NCI-H1105 treated with DMSO at 0.1 percent for 48 hours (cell line): ENCODE measurements at regions not wholly inside any gene's neighbourhood (a gene's known extent, or its start where the extent isn't known, plus 50 kb on each side); places are given as distances from the start of the nearest gene placed in this dataset.

Source experiments
- DNase-seq: peaks from one replicate; lab custom pipeline; 2025; lab: John Stamatoyannopoulos, UW

DNA sequence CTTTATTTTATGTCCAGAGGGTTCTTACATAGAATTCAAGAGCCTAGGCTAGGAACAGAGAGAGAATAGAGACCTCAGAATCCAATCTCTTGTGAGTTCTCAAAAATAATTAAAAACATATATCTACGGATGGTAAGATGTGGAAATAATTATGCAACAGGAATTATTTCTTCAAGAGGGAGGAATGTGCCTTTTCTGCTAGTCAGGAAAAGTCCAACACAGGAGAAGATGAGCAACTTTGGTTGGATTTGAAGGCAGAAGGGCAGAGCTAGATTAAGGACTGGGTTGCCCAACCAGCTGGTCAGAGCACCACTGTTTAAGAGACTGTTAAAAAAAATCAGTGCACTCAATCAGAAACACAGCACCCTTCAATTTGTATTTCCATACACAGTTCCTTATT lies 365.5 kb downstream of the ETNK1 start:
- DNase-seq = no peak

DNA sequence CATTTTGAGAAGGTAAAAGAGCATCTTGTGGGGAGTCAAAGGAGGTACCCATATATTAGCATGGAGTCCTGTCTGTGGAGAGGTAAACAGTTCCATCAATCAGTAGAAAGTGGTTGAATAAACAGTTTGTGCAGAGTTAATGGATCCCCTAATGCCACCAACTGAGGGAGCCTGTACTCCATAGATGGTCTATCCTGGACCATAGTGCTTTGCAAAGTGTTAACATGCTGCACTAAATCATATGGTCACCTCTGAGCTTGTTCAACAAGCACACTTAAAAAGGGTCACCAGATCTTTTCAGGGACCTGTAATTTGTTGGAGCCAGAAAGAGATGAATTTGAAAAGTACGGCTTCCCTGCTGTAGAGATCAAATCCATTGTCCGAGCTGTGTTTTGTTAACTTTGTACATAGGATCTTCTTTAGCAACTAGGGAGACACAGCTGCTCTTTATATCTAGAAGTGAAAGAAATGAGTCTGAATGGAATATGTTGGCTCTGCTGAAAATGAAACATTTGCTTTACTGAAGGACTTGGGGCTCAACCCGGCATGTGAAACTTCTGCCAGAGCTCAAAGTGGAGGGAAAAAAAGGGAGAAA lies 366.4 kb downstream of the ETNK1 start:
- no peak for DNase-seq

DNA sequence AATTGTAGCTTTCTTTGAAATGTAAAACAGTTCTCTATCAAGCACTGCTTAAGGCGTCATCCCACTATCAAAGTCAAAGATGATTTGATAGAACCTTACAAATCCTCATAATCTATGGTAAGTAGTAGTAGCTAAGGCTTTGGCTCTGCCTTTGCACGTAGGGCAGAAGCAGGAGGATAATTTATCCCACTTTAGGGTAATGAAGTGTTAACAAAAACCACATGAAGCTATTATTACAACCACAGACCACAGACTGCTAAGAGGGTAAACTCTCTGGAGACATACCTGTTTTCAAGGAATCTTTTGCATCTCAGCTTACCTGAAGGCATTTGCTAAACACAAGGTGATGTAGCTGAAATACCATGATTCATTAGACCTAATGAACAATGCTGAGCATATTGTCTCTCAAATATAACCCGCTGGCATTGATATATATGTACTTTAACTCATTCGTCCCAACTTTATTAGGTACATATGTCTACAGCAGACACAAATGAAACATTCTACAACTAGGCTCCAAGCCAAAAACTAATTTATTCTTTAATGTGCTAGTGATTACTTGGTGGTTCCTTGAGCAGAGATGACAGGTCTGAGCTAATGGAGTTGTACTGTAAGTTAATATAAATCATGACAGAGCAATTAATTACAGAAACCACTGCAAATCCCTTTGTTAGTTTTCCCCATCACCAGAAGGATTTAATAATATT lies 368.8 kb downstream of the ETNK1 start:
- DNase-seq = peak; percentile 34

DNA sequence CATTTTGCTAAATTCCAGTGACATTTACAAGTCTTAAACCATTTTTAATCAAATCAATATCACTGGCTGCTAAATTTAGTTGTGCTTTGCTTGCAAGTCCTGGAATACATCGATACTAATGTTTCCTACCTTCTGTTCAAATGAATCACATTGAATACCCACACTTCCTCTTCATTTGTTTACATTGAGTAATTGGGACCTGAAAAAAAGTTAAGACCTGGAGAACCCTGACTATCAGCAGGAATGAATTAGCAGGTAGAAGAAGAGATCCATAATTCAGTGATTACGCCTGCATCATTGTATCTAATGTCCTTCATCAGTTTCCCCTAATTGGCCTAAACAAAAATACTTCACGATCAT lies 369.3 kb downstream of the ETNK1 start:
- no peak for DNase-seq

DNA sequence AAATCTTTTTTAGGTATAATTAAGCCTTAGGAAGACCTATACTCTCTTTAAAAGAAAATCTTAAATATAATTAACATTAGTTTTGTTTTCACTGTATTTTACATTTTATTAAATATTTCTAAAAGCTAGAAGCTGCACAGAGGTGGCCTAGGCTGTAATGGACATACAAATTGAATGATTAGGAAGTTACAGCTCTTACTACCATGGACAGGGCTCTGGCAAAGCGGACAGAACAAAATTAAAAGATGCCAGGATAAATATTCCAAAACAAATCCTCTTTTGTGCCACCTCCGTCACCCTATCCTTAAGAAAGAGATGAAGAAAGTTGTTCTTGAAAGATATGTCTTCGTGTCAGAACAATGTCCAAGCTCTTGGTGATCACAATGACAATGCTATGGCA lies 376.5 kb downstream of the ETNK1 start:
- no peak for DNase-seq

DNA sequence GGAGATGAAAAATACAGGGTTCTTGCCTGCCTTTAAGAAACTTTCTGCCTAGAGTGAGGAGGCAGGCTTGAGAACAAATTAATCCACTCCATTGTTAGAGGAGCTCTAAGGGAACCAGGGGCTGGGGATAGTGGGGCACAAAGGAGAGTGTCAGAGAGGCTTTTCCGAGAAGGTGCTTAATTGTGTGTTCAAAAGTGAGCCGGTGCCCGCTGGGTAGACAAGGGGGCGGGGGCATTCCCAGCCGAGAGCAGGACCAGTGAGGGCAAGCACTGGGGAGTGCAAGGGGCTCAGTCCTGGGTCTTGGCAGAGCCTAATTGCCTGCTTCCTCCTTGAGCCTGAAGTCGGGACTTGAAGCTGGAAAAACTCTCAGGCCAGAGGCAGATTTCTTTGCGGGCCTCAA lies 377.4 kb downstream of the ETNK1 start:
- DNase-seq = no peak

DNA sequence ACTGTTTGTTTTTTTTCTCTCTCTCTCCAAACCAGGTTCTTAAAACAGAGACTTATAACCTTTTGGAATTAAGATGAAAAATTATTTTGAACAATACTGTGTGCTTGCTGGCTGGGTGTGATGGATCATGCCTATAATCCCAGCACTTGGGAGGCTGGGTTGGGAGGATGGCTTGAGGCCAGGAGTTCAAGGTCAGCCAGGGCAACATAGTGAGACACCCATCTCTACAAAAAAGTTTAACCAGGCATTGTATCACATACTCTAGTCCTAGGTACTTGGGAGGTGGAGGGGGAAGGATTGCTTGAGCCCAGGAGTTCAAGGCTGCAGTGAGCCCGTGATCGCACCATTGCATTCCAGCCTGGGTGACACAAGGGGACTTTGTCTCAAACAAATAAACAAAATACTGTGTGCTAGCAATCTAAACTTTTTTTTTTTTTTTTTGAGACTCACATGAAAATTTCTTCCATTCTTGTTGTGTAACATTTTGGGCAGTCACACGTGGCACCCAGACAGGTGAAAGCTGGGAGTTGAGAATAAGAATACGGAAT lies 379.6 kb downstream of the ETNK1 start:
- no peak for DNase-seq

DNA sequence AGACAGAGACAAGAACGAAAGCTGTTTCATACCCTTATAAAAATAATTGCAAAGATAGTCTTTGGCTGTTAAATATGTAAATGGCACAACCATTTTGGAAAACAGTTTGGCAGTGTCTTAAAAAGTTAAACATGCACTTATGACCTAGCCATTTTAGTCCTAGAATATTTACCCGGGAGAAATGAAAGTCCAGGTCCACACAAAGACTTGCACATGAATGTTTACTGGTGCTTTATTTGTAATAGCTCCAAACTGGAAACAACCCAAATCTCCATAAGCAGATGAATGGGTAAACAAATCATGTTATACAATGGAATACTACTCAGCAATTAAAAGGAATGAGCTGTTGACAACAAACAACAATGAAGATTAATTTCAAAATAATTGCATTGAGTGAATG lies 380.4 kb downstream of the ETNK1 start:
- DNase-seq = no peak

DNA sequence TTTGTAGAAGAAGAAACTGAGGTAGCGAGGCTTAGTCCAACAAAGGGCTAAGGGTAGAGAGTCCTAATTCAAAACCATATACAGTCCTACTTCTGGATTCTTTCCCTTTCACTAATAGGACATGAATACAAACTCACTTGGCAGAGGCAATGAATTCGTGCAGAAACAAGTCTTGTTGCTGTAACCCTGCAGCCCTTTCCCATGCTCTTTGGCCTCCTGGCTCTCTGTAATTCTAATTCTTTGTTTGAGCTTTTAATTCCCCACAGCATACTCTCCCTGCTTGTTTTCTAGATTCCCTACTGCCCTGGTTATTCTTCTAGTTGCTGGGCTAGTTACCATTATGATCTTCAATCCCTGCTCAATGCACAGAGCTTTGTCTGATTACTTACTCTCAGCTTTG lies 381.4 kb downstream of the ETNK1 start:
- no peak for DNase-seq

DNA sequence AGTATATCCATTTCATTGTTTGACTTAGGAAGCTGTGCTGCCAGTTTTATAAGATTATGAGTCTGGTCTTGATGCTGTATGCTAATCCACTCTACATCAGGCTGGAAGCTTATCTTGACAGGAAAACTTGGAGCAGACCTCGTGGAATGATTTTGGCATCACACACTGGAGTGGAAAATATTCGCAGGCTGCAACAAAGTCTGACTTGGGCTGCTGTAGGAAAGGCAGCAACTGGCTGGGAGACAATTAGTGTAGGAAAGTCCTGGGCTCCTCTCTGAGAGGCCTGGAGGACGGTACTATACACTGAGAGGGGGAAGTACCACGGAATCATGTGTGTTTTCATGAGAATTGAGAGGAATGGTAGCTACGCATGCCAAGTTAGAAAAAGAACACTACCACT lies 383.7 kb downstream of the ETNK1 start:
- DNase-seq = no peak

DNA sequence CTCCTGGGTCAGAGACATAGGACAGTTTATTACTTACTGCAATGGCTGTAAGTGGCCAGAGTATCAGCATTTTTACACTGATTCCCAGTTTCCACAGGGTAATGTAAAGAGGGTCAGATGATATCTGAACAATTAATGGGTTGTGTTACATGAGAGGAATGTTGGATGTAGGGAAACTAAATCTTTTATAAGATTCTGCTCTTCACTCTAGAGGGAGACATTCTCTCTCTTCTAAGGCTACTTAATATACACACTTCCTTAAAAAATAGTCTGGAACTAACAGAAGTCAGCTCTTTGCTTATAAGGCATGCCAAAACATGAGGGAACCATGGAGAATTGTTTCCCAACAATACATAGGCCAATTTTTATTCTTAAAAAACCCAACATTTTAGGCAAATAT lies 389.8 kb downstream of the ETNK1 start:
- DNase-seq = no peak

DNA sequence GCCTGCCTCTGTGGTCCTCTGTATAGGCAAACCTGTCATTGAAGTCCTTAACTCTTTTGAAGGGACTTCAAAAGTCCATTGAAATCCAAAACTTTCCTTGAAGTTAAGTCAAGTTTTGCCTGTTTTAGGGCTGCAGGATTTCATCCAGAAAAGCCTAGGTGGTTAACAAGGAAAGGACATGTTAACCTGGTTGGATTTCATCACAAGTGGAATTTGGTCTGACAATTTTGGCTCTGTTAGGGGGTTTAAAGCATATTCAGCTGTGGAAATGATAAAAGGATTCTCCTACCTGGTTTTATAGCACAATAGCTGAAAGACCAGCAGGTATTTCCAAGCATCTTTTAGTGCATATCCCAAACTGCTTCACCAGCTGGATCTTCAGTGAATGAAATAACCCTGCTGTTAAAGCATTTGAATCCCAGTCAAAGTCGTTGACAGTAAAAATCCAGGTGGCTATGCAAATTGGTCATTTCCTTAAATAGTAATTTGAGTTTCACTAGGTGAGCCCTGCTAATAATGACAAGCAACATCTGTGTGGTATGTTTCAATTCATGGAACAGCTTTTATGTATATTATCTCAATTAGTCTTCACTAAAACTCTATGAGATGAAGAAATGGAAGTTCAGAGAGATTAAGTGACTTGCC lies 400.5 kb downstream of the ETNK1 start:
- DNase-seq = no peak

DNA sequence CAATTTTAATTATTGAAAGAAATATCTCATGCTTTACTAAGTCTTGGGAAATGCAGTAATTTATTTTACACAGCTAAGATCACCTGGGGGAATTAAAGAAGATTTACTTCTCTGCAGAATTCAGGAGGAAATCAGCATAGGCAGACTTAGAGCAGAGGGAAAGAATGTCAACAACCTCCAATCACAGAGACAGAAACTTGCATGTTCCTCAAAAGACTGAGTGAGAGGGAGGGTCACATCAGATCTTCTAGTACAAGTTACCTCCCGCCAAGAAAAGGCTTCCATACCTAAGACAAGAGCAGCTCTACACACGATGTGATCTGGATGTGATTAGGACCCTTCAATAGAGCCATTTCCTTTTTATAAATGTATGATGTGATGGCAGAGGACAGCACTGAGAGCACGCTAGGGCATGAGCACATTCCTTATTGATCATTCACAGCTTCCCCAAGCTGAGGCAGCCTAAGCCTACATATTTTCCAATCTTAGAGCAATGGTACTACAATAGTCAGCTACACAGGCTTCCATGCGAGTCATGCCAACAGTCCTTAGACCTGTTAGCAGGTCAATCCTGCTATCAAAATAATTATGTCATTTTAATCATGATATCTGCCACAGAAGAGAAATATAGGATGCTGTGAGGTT lies 403.3 kb downstream of the ETNK1 start:
- no peak for DNase-seq

DNA sequence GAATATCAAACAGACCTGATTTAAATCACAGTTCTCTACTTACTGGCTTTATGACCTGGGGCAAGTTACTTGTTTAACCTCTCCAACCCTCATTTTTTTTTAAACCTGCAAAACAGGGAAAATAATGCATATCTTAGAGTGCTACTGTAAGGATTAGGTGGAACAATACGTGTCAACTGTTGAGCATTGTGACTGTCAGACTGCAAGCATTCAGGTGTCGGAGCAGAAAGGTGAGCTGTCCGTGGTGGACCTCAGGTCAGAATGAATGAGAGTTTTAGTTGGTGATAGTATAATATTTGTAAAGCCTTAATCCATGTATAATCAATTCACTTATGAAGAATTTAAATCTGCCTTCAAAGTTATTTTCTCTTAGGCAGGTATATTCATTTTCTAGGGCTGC lies 404.2 kb downstream of the ETNK1 start:
- no peak for DNase-seq

DNA sequence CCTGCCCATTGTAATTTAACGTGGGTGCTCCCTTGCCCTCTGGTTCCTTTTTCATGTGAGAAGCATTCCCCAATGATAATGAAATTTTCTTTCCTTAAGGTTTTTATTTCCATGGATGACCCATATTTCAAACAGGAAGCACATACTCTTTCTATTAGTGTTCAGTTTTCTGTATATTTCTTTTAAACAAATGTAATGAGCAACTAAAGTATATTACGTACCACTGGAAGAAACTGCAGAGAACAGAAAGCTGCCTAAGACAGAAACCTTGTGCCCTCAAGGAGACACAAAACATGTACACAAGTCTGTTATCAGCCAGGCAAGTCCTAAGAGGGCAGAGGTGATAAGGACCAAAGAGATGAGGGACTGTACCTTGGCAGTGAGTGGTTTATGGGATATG lies 414.9 kb downstream of the ETNK1 start:
- DNase-seq = no peak

DNA sequence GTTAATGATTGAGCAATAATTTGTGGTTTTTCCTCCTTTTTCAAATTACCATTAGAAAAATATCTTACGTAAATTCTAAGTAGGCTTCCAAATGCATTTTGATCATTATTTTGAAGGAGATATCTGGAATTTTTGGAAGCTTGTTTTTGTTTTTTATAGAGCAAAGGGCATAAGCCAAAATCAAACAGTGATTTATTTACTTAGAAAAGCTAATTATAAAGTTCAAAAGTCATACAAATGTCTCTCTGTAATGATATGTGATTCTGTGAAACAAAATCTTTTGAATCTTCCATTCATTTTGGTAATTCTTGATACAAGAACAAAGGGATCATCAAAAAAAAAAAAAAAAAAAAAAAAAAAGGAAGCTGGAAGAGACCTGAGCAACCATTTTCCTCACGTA lies 416.8 kb downstream of the ETNK1 start:
- no peak for DNase-seq

DNA sequence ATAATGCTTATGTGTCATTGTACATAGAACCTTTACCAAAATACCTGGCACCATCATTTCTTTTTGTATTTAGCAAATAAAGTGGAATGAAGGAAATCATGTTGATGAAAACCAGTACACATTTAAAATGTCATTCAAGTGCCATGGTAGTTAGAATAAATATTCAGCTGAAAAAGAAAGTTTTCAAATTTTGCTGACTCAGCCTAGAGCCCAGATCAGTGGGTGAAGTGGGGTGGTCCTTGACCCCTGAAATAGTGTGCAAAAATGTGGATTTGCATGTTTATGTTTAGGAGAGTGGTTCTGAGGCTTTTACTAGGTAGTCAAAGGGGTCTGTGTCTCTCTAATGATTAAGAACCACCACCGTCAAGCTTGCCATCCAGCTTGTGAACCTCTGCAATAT lies 418.7 kb downstream of the ETNK1 start:
- no peak for DNase-seq

DNA sequence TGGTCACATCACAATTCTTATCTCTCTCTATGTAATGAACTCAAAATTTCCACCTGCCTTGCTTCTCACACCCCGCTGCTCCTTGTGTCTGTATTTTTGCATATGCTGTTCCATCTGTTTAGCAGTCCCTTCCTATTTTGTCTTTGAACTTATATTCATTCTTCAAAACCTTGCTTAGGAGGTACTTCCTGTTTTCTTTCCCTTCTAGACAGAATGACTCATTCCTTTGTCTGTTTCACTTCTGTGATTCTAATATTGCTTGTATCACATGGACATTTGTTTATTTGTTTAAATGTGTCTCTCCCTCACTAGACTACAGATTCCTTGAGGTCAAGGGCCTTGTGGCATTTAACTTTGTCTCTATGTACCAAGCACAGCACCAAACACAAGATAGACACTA lies 424.2 kb downstream of the ETNK1 start:
- DNase-seq = no peak

DNA sequence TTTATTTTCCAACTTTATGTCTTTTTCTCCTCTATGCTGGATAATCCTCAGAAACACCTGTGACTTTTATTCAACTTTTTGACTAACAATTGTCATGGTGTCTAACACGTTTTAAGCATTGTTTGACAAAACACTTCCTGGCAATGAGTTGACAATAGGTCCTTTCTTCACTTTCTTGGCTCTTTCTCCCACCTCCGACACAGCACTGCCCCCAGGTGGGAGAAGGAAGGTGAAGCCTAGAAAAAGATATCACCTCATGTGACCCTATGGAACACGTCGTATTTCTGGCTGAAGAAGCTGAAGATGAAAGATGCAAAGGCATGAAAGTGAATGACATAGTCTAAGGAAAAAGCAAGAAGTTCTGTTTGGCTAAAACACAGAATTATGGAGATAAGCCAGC lies 430.0 kb downstream of the ETNK1 start:
- DNase-seq = peak; percentile 48

DNA sequence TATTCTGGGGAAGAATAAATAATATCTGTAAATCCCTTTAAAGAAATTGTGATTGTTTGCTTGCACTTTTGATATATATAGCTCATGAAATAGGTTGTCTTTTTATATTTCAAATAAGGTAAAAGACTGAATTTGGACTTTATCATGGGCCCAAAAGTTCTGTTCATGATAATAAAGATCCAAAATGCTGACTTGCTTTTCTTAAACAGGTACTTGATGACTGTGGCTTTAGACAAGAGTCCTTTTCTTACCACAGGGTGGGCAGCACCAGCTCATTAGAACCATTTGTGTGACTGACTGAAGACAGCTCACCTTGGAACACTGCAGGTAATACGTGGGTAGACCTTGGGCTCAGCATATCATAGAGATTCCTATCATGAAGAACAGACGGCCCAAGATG lies 432.6 kb downstream of the ETNK1 start:
- no peak for DNase-seq

DNA sequence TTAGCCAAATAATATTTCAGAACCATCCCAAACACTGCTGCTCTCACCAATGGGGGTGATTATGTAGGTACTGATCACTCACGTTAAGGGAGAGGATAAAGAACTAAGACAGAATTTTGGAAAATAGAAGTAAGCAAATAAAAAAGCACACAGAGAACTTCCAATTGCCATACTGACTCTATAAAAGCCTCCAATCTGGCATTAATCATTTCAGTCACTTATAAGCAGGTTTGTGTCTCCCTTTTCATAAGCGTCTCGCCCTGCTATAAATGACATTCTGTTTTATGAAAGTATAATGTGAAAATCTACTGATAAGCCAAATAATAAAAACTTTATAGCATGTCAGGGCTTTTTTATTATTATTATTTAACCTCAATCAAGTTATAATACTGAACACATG lies 435.2 kb downstream of the ETNK1 start:
- DNase-seq = no peak

DNA sequence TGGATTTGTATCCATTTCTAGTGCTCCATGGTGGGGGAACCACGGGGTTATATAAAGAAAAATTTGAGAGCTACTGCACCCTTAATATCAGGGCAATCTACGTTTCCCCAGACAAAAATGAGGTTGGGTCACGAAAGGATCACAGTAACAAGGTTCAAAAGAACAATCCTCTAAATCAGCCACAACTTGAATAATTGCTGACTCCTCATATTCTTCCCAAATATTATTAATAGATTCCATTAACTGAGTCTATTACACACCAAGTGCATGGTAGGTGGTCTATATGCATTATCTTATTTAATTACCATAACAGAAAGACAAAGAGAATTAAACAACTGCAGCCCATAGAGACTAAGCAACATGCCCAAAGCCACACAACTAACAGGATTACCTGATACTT lies 438.2 kb downstream of the ETNK1 start:
- no peak for DNase-seq

DNA sequence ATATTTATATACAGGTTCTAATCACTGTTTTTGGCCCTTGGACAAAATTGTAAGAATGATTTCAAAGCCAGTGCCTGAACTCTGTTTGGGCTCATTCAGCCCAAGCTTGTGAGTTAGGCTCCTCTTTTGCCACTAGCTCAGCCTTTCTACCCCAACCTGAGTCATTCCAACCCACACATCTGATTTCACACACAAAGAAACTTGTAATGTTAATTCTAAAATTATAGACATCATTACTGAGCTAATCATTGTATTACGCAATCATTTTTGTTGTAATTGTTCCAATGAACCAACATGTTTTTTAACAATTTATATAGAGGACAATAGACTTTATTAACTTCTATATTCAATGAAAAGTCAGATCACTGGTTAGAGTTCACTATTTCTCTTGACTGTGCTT lies 441.1 kb downstream of the ETNK1 start:
- DNase-seq = no peak
